B cell (primary cell): ENCODE measurements at regions not wholly inside any gene's neighbourhood (a gene's known extent, or its start where the extent isn't known, plus 50 kb on each side); places are given as distances from the start of the nearest gene placed in this dataset.

Source experiments
- ATAC-seq: fragments of 200-7000 bp; cut with Tn5 transposase; one replicate; pipeline ENCODE4 v1.10.0; 2021; ENCODE audit warnings: low read depth, mild to moderate bottlenecking, moderate number of reproducible peaks, moderate library complexity
- CTCF ChIA-PET: fragments of 350-600 bp; sonication (Branson Sonifier 250); formaldehyde crosslinking; loops from one replicate; lab custom pipeline; 2021; ENCODE audit warnings: antibody characterized with exemption, inconsistent platforms; lab: Charles Lee
- POLR2A ChIA-PET: fragments of 350-600 bp; sonication (Branson Sonifier 250); formaldehyde crosslinking; loops from one replicate; lab custom pipeline; 2021; ENCODE audit warnings: antibody characterized with exemption; lab: Charles Lee
- DNase-seq: peaks from one replicate; pipeline ENCODE4 v3.0.0; 2013
- H2AFZ ChIP-seq: 2 replicates; pipeline ENCODE4 v1.6.1; 2012; ENCODE audit warnings: mild to moderate bottlenecking, low read depth, low read length; ENCODE audit not compliant: insufficient read depth, poor library complexity, severe bottlenecking
- H3K27ac ChIP-seq, 2 donors: 1 replicate in 1 of 2; 2 replicates in 1 of 2; pipeline ENCODE4 v1.5.1; 2012 to 2013; ENCODE audit warnings: low read length in 2 of 2, mild to moderate bottlenecking in 2 of 2, moderate library complexity in 1 of 2
- H3K27me3 ChIP-seq, 4 experiments: fragments of 200-600 bp in 1 of 4; sonication (generic) in 1 of 4; replicated peaks in 1 of 4; 1 replicate in 2 of 4; 2 replicates in 2 of 4; pipeline versions ENCODE4 v1.6.1 to v1.7.0; 2013 to 2016; ENCODE audit warnings: low read length in 3 of 4, mild to moderate bottlenecking in 2 of 4, mixed read lengths in 1 of 4, moderate library complexity in 1 of 4; ENCODE audit not compliant: insufficient read depth in 4 of 4, control insufficient read depth in 3 of 4; ENCODE audit errors: control extremely low read depth in 1 of 4
- H3K36me3 ChIP-seq, 2 experiments: replicated peaks in 1 of 2; 1 replicate in 1 of 2; 2 replicates in 1 of 2; pipeline versions ENCODE4 v1.6.1 to v1.7.1; 2013; ENCODE audit warnings: low read length in 1 of 2; ENCODE audit not compliant: insufficient read depth in 2 of 2, control insufficient read depth in 1 of 2; ENCODE audit errors: control extremely low read depth in 1 of 2, extremely low read depth in 1 of 2
- H3K4me1 ChIP-seq, 2 donors: fragments of 200-600 bp in 1 of 2; sonication (generic) in 1 of 2; 1 replicate in 1 of 2; 2 replicates in 1 of 2; pipeline versions ENCODE4 v1.5.1 to v1.6.1; 2013 to 2017; ENCODE audit warnings: low read length in 2 of 2; ENCODE audit not compliant: control insufficient read depth in 2 of 2, insufficient read depth in 2 of 2
- H3K4me2 ChIP-seq: replicated peaks from 2 replicates; pipeline ENCODE3; 2012; ENCODE audit warnings: mild to moderate bottlenecking, low read depth, low read length; ENCODE audit not compliant: poor library complexity, severe bottlenecking
- H3K4me3 ChIP-seq, 5 experiments: fragments of 200-600 bp in 1 of 5; sonication (generic) in 1 of 5; 1 replicate in 3 of 5; 2 replicates in 2 of 5; pipeline versions ENCODE4 v1.5.1 to v1.7.0; 2011 to 2016; ENCODE audit warnings: low read length in 4 of 5, mild to moderate bottlenecking in 4 of 5, low read depth in 2 of 5, control low read depth in 1 of 5, moderate library complexity in 1 of 5; ENCODE audit not compliant: insufficient read depth in 1 of 5; ENCODE audit errors: control extremely low read depth in 1 of 5, extremely low read depth in 1 of 5
- H3K79me2 ChIP-seq: fragments of 200-600 bp; sonication (generic); one replicate; pipeline ENCODE4 v1.6.0; 2016; ENCODE audit warnings: low read length; ENCODE audit not compliant: control insufficient read depth, insufficient read depth
- H3K9ac ChIP-seq: fragments of 200-600 bp; sonication (generic); 2 replicates; pipeline ENCODE4 v1.6.1; 2017; ENCODE audit warnings: mild to moderate bottlenecking, low read length, moderate library complexity
- H3K9me3 ChIP-seq, 3 donors: one replicate each; pipeline versions ENCODE4 v1.6.1 to v1.7.1; 2013; ENCODE audit warnings: low read length in 2 of 3; ENCODE audit not compliant: control insufficient read depth in 2 of 3, insufficient read depth in 1 of 3; ENCODE audit errors: control extremely low read depth in 1 of 3
- H4K20me1 ChIP-seq: 2 replicates; pipeline ENCODE4 v1.6.0; 2012; ENCODE audit warnings: mild to moderate bottlenecking, low read length; ENCODE audit not compliant: insufficient read depth, control insufficient read depth, poor library complexity, severe bottlenecking
- H3K27ac Mint-ChIP-seq: one replicate; pipeline ENCODE4 v1.8.0; 2021; ENCODE audit warnings: mixed read lengths
- H3K27me3 Mint-ChIP-seq: one replicate; pipeline ENCODE4 v1.8.0; 2021; ENCODE audit warnings: mixed read lengths
- H3K4me1 Mint-ChIP-seq: one replicate; pipeline ENCODE4 v1.8.0; 2021; ENCODE audit warnings: mixed read lengths
- H3K4me3 Mint-ChIP-seq: one replicate; pipeline ENCODE4 v1.8.0; 2021; ENCODE audit warnings: mixed read lengths
- H3K9me3 Mint-ChIP-seq: one replicate; pipeline ENCODE4 v1.8.0; 2022; ENCODE audit warnings: mixed read lengths; ENCODE audit not compliant: insufficient read depth
- CTCF ChIP-seq: fragments of 200-600 bp; IDR thresholded peaks from one replicate; pipeline ENCODE4 v1.8.0; 2022; ENCODE audit warnings: antibody characterized with exemption, mild to moderate bottlenecking
- EZH2 ChIP-seq: IDR thresholded peaks from 2 replicates; pipeline ENCODE4 v1.6.1; 2012; ENCODE audit warnings: borderline replicate concordance, low read depth, mild to moderate bottlenecking, moderate library complexity, low read length; ENCODE audit not compliant: insufficient read depth, poor library complexity, severe bottlenecking
- WGBS: methylation state at CpG from one replicate; pipeline ENCODE4 v1.1.5; 2013; ENCODE audit warnings: missing lambda C conversion rate; ENCODE audit not compliant: insufficient coverage; 5-methylcytosine and 5-hydroxymethylcytosine counted together
- intact Hi-C: fragments of 100-400 bp; cut with micrococcal nuclease; formaldehyde crosslinking; loops from one replicate; pipeline ENCODE4 v1.10.0; 2022

- H3K9me3 ChIP-seq: no peaks in the 10 kb centered on the region
- H3K36me3 ChIP-seq: no peaks in the 10 kb centered on the region
- H3K9ac ChIP-seq: no peak overlapping the region
- H3K4me3 ChIP-seq: no peak overlapping the region
- Mint-ChIP-seq H3K27me3 (no peaks in the 10 kb centered on the region), H3K4me1 (no peaks in the 10 kb centered on the region), H3K4me3 (no peak overlapping the region), H3K27ac (no peak overlapping the region), H3K9me3 (no peaks in the 10 kb centered on the region)
- H3K79me2 ChIP-seq: no peaks in the 10 kb centered on the region
- CTCF ChIA-PET: no interaction called here
- DNase-seq (no peak), ATAC-seq (no peak)
- H3K4me2 ChIP-seq: no peak overlapping the region
- no peaks in the 10 kb centered on the region for H3K27me3 ChIP-seq
- POLR2A ChIA-PET: no interaction called here
- no peaks in the 10 kb centered on the region for H4K20me1 ChIP-seq
- no peak for TF ChIP-seq EZH2
- TF ChIP-seq CTCF: no peak
- intact Hi-C loops: no loop called here
- no peak overlapping the region for H3K27ac ChIP-seq
- WGBS: no CpG with 5 or more reads among the region's 1 CpG
- no peaks in the 10 kb centered on the region for H3K4me1 ChIP-seq
- H2AFZ ChIP-seq: no peak overlapping the region
These were observed 370.1 kb downstream of the FBXO15 start for GRCh38 chr18:73777356-73778031.

- H3K27ac Mint-ChIP-seq: no peak overlapping the region
These were observed 372.7 kb downstream of the FBXO15 start for GRCh38 chr18:73774811-73775509.

More at GRCh38 chr18:73774811-73775509, 372.7 kb downstream of the FBXO15 start:
- Mint-ChIP-seq H3K4me3 (no peak overlapping the region), H3K9me3 (no peaks in the 10 kb centered on the region), H3K4me1 (no peaks in the 10 kb centered on the region), H3K27me3 (no peaks in the 10 kb centered on the region)
- Histone ChIP-seq H2AFZ (no peak overlapping the region), H3K36me3 (no peaks in the 10 kb centered on the region), H3K9me3 (no peaks in the 10 kb centered on the region), H3K4me2 (no peak overlapping the region), H3K9ac (no peak overlapping the region), H3K27me3 (no peaks in the 10 kb centered on the region), H3K4me1 (no peaks in the 10 kb centered on the region), H3K4me3 (no peak overlapping the region), H3K27ac (no peak overlapping the region), H4K20me1 (no peaks in the 10 kb centered on the region), H3K79me2 (no peaks in the 10 kb centered on the region)
- no peak for DNase-seq
- 91% methylated on average over 9 of the region's 17 CpGs for WGBS
- ChIA-PET CTCF (no interaction called here), POLR2A (no interaction called here)
- intact Hi-C loops: no loop called here
- ATAC-seq: no peak
- TF ChIP-seq EZH2 (no peak), CTCF (no peak)
